GM21367 (cell line): ENCODE measurements at regions not wholly inside any gene's neighbourhood (a gene's known extent, or its start where the extent isn't known, plus 50 kb on each side); places are given as distances from the start of the nearest gene placed in this dataset.

ENCODE experiments used
- ATAC-seq: cut with Tn5 transposase; IDR thresholded peaks from one replicate; pipeline ENCODE4 v1.9.1; 2021; ENCODE audit not compliant: unreplicated experiment

DNA sequence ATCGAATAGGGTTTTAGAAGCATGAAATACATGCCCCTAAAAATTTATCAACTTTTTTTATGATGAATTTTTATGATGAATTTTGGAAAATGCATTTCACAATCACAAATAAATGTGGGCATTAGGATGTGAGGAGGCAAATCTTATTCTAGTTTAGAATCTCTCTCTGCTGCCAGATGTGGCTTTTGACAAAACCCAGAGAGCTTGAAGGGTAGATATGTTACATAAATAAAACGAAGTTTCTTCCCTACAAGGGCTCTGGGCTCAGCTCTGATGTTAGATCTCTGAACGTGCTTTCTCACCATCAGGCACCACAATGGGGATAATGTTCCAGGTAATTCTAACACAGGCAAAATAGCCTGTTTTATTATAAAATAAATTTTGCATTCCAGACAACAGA is 102.3 kb upstream of the ADAMTSL1 start:
- no peak for ATAC-seq

DNA sequence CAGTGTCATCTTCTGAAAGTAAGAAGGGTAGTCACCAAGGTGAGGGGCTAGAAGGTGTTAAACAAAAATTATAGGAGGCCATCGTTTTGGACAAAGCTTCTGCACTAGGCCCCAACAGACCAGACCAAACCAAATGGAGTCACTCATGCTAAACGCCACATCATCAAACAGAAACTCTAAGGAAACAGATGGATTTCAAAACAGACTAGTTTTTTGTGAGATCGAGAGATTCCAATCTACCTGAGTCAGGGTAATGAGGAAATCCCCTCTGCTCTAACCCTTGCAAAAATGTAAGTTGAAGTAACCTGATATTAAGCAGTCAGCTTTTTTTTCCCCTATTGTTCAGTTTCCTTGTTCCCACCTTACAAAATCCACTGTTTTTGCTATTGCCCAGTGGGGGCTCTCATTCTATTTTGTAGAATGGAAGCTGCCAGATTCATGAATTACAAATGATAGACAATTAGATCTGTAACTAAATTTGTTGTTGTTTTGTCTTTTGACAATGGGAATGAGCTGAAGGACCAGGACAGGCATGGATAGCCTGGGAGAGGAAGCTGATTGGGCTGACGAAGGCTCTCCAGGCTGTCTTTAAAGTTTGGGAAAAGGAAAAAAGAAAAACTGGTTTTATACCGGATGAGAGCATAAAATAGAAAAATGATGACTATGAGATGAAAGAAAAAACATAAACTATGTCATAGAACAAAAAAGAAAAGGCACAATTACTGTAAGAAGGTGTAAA is 94.7 kb upstream of the ADAMTSL1 start:
- no peak for ATAC-seq

DNA sequence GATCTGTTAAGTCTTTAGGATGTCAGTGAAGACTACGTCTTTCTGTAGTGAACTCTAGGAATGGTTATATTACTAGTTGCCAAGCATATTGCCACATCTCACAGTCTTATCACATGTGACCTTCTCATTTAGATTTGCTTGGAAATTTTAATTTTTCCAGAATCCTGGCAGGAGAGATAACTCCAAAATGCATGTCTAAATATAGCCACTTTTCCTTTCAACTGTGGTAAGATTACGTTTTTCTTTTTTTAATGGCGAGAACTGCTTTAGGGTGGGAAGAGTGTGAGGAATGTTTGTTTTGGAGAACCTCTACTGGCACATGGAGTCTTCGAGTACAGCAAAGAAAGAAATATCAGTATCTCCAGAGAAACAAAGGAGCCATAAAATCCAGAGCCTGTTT is 91.7 kb upstream of the ADAMTSL1 start:
- no peak for ATAC-seq

DNA sequence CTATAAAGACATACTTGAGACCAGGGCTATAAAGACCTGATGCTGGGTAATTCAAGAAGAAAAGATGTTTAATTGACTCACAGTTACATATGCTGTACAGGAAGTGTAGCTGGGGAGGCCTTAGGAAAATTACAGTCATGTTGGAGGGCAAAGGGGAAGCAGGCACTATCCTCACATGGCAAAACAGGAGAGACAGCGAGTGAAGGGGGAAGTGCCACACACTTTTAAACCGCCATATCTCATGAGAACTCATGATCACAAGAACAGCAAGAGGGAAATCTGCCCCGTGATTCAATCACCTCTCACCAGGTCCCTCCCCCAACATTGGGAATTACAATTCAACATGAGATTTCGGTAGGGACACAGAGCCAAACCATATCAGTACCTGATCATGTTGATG is 89.9 kb upstream of the ADAMTSL1 start:
- no peak for ATAC-seq

DNA sequence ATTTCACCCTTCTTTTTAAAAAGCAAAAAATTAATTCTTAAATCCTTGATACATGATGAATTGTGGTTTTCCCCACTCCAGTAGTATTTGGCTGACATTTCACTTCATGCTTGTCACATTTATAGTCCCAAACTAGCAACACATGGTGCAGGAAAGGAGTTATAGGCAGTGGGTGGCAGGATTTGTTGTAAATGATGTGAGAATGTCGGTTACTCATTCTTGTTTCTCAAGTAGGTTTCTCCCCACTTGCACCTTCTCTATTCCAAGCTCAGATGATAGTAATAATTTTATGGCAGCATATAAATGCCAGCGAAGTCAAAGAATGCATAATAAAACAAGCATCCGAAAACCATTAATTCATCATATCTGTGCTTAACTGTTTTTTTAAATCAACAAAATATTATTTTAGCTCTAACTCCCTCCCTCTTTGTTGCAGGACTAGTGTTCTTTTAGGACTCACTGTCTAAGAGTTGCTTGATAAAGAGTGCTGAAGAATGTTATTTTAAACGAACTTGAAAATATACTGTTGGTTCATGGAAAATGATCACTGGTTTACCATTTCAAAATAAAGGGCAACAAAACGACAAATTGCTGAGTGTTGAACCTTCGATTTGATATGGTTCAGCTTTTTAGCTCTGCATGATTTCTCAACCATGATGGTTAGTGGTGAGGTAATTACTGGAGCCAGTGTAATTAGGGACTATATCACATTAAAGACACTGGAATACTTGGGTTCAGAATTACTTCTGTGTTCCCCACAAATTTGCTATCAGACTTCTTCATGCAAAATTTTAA is 88.1 kb upstream of the ADAMTSL1 start:
- no peak for ATAC-seq

DNA sequence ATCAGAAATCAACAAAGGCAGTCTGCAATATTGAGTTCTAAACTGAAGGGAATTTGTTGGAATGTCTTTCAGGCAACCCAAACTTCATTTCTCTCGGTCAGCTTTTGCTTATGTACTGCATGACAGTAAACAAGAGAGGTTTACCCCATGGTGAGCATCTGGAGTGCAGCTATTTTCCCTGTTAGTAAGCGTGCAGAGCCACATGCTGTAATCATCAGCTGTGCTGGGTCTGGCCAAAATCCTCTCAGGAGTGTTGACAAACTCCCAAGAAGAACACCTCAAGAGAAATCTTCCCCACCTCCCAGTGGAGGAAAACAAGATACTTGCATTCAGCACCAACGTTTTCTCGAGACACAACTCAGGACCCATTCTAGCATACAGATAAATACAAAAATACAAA is 83.6 kb upstream of the ADAMTSL1 start:
- ATAC-seq = no peak

DNA sequence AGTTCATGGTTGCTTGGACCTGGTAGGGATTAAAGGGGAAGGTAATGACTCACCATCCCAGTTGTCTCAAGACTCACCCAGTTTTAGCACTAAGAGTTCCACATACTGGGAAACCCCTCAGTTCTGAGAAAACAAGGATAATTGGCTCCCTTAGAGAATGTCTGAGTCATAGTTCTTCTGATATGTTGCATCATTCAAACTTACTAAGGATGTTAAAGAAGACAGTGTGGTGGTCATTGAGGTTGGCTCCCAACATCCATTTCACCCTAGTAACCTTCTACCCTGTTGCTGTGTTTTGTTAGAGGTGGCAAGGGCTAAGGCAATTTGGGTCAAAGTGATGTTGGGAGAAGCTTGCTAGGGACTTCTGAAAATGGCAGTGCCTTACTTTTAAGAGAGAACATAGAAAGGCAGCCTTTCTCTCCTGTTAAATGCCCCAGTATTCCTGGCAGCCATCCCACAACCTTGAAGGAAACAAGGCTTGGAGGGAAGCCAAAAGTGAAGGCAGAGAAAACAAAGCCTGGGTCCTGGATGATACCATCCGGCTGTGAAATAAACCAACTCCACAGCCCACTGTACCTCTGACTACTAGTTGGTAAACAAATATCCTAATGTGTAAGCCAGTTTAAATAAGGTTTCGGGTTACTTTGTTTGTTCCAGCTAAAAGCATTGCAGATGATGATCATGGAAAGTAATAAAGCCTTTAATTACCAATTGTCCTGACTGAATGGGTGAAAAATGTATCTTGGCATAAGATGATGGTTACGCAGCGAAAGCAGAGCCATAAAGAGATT is 80.4 kb upstream of the ADAMTSL1 start:
- no peak for ATAC-seq

DNA sequence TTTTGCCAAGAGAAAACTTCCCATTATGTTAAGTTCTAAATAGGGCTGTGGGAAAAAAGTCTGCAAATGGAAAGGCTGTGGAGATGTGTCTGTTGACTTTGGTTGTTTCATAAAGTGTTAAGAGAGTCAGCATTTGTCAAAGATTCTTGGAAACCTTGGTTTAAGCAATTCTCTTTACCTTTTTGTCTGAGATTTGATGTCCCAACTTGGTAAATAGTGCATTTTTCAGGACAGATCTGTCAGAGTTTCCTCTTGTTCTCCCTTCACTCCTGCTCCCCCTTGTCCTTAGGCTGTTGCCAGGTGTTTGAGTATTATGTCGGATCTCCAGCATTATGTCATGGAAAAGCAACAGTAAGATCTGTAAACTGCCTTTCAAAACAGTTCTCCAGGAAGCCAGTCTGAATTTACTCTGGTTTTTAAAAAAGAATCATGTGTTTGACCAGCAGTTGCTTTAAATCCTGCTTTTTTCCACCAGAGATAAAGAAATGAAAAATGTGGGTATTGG is 79.1 kb upstream of the ADAMTSL1 start:
- ATAC-seq = no peak

DNA sequence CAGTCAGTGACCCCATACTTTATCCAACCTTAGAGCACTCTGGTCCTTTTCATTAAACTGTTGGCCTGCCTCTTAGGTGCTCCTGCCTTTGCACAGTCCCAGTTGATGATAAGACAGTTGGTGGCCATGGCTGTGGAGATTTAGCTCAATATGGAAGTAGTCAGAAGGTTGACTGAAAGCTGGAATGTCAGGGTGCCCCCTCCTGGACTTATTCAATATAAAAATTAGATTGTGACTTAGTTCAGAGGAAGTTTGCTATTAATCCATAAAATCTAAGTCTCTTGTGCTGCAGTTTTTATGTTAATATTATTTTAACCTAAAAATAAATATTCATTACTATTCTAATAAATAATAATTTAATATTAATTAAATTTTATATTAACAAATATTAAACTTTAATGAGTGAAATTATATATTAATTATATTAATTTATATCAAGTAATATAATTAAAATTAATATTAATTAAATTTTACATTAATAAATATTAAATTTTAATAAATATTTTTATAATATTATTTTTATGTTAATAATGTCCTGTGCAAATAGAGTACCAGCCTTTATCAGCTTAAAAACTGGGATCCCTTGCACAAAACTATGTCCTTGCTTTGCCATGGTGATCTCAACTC is 77.7 kb upstream of the ADAMTSL1 start:
- no peak for ATAC-seq

DNA sequence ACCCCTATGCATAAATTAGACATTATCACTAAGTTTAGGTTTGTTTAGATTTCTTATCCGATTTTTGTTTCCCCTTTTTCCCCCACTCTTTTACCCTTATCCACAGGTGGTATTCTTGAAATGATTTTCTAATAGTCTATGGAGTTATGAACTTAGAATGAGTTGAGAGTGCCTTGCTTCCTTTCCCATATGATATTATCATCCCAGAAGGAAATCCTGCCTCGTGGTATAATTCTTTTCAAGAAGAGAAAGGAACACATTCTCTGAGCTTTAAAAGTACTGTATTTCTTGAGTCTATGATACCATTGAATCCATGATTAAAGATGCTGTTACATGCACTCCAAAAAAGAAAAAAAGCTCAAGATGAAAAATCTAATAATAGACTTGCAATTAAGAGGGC is 76.9 kb upstream of the ADAMTSL1 start:
- ATAC-seq = no peak

DNA sequence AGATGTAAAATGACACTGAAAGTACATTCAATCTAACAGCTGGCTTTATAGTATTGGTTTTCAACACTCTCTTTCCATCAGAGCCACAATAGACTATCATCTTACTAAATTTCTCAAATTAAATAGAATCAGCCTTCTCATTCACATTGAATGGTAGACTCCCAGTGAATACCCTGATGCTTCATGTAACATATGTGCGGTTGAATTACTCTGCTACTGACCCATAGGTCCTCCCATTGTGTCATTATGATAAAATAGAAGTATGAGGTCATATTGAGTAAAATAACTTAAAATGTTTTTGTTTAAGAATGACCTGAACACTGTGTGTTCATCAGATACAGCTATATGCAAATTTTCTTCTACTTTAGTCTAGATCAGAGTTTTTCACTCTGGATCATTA is 75.9 kb upstream of the ADAMTSL1 start:
- no peak for ATAC-seq

DNA sequence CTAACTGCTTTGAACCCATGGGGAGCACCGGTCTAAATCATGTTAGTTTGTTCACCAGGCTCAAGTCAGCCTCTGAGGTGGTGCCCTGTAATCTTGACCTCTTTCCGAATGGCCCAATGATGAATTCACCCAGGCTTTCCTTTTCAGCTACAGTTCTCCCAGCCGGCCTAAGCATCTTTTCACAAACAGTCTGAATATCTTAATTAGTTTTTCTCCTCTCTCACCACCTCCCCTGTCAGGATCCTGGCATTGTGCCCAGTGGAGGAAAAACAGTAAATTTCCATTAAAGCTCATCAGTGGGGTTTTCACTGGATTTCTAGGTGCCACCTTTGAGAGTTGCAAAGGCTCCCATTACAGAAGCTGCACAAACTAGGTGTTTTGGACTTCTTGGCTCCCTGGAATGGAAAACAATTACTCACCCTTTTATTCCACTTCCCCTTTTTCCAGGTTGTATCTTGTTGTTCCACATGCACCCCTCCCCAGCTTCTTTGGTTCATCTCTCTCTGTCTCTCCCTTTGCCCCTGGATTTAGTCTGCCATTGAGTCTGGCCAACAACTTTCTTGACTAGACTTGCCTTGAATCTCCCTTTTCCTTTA is 69.4 kb upstream of the ADAMTSL1 start:
- ATAC-seq = no peak

DNA sequence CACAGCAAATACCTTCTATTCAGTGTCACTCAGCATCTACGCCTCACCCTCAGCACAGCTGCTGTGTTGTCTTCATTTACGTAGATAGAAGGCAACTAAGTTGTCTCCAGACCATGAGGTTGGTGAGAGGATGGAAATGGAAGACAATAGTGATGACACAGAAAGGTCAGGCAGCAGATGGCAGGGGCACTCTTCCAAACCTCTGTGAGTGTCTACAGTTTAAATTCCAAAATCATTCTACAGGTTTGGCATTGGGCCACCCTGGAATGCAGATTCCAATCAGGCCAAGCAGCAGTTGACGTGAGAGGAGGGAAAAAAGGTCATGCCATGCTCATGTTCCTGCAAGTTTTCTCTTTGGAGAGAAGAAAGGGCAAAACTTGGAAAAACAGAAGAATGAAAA is 68.7 kb upstream of the ADAMTSL1 start:
- ATAC-seq = no peak

DNA sequence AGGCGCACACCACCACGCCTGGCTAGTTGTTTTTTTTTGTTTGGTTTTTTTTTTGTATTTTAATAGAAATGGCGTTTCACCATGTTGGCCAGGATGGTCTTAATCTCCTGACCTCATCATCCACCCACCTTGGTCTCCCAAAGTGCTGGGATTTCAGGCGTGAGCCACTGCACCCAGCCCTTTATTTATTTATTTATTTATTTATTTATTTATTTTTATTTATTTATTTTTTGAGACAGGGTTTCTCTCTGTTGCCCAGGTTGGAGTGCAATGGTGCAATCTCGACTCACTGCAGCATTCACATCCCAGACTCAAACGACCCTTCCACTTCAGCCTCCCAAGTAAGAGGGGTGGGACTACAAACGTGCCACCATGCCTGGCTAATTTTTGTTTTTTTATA is 63.0 kb upstream of the ADAMTSL1 start:
- ATAC-seq = no peak

DNA sequence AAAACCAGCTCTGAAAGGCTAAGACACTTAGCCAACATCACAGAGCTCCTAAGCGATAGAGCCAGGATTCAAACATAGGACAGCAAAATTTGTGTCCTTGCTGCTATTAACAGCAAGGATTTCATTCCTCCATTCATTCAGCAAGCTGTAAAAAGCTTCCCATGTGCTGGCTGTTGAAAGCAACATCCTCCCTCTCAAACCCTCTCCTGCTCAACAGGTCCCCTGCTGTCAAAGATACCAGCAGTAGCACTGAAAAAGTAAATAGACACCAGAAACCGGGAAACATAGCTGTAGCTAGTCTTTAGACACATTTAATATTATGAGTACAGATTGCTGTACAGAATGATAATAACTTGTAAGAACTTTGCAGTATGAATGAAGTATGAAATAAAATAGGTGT is 52.6 kb upstream of the ADAMTSL1 start:
- ATAC-seq = no peak

DNA sequence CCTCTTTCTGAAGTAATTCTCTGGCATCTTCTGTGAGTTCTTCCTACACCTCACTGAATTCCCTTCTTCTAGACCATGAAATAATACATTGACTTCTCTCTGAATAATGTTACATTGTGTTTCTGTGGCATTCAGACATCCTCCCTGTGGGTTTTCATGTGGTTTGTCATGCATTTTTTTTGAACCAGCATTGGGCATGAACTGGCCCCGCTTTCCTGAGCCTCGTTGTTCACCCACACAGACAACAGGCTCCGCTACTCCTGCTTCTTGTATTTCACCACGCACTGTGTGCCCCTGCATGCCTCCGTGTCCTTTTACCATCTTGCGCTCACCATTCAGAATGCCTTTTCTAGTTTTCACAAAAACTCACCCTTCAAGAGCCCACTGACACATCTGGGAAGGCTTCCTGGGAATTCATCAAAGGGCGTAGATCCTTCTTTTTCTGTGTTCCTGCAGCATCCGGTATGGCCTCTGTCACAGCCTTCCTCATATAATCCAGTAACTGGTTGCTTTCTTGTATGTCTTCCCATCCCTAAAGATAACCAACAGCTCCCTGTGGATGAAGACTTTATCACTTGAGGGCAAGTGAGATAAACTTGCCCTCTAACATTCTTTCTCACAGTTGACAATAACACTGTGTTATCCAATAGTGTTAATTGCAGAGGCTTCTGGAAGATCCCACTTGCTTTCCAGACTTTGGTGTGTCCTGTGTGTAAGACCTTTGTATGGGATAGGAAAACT is 51.5 kb upstream of the ADAMTSL1 start:
- no peak for ATAC-seq

DNA sequence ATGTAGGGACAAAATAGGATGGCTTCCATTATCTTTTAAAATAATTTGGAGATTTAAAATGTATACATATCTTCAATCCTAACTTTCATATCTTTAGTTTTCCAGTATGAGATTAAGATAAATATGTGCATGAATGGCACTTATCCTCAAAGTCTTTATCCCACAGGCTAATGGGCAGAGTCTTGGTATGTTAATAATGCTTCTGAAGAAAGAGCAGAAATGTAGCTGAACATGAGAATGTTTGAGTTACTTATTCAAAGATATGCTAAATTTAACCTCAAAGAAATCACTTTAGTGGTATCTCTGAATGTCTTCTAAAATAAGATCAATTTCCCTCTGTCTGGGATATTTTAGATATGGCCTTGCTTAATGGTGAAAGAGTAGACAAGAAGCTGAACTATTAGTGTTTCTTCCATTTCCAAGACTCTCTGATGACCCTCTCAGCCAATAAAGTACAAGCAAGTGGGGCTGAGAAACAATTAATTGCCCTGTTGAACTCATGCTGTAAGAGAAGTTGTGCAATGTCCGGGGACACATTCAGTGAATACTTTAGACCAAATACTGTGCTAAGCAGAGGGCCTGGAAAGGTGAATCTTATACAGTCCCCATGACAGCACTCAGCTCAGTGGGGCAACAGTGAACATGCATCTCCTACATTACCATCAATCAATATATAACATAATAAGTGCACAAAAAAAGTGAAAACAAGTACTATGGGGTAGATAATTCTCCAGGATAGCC is 50.0 kb upstream of the ADAMTSL1 start:
- ATAC-seq = no peak
